Caki2 (cell line): ENCODE measurements at regions not wholly inside any gene's neighbourhood (a gene's known extent, or its start where the extent isn't known, plus 50 kb on each side); places are given as distances from the start of the nearest gene placed in this dataset.

Experiments
- DNase-seq: peaks from one replicate; pipeline ENCODE4 v3.0.0-alpha.2; 2015; ENCODE audit warnings: low read depth
- in situ Hi-C: cut with HindIII; loops from 2 replicates; pipeline ENCODE4 v1.10.0; 2016; ENCODE audit warnings: low sequenced_read_pairs, low pct_unique_long_range_greater_than_20kb, mixed read lengths

DNA sequence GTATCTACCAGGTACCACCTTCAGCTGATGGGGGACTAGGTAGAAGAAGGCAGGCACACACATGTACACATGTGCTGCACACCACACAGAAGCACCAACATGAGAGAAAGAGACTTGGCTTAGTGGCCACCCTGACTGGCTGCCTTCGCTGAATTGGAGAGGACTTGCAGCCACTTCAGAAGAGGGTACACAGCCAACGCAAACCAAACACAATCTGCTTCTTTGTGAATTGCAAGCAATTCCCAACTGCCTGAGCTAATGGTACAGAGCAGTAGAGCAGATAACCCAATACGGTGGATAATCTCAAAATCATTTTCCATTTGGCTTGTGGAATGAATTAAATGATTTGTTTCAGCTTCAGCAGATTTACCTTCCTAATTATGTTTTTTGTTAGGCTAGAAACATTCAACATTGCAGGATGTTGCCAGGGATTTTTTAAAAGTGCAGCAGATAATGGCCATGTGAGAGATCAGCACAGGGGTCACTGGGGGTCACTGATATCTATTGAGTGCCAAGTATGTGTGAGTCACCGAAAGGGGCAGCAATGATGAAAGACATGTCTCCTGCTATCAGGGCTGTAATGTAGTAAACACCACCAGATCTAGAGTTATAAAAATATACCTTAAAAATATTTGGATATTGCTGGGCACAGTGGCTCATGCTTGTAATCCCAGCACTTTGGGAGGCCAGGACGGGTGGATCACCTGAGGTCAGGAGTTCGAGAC lies 652.6 kb downstream of the BCL11A start:
- in situ Hi-C loops: no loop called here
- DNase-seq: no peak

DNA sequence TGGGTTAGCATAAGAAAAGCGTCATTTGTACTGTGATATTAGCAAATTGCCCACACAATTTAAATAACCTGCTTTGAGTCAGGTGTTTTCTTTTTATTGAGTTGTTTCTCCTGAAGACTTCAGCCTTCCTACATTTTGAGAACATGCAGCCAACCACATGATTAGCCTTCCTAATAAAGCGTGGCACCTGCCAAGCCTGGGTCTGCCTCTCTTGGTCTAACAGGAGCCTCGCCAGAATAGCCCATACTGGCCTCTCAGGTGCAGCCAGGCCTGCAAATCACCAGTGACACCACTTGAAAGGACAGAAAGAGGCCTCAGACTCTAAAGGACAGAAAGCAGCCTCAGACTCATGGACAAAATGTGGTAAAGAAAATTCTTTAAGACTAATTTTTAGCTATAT lies 653.8 kb downstream of the BCL11A start:
- in situ Hi-C loops: no loop called here
- no peak for DNase-seq

DNA sequence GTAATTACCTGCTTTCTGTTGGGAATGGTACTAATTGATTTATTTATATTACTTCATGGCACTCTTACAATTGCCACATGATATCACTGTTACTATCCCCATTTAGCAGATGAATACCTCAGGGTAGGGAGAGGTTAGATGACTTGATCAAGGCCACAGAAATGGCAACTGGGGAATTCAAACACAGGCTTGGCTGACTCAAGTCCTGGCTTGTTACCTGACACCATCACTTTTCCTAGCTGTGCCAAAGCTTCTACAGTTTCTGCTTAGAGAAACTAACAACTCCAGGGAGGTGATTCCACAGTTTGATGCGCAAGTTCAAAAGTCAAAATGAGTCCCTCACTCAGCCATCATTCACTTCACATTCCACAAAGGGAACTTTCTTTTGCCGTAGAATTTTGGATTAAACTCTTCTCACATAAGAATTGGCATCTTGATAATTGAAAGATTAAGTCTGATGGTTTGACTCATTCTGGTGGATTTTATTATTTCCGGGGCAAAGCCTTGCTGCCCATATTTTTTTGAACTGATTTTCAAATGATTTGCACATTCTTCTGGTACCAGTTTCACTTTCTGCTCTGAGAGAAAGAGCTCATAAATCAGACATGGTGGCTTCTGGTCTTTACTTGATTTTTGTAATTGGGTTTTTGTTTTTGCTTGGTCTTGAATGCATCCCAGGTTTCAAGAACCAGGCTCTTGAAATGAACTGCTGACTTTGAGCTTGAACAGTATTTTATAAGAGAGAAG lies 656.8 kb downstream of the BCL11A start:
- no peak for DNase-seq
- in situ Hi-C loops: no loop called here

DNA sequence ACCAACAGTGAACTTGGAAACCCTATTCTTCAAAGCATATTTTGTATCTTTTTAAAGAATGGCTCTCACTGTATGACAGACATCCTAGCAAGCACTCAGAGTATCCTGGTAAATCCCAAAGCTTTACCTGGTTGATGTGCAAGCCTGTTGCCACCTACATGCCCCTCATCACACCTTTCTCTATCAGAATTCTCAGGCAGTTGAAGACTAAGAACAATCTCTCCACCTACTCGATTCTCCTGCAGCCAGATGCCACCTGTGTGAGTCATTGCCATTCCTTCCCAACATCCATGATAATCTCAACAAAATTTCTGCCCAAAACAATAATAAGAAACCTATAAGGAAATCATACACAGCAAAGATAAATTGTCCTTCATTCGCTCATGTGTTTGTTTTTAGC lies 659.8 kb downstream of the BCL11A start:
- DNase-seq: no peak
- in situ Hi-C loops: no loop called here

DNA sequence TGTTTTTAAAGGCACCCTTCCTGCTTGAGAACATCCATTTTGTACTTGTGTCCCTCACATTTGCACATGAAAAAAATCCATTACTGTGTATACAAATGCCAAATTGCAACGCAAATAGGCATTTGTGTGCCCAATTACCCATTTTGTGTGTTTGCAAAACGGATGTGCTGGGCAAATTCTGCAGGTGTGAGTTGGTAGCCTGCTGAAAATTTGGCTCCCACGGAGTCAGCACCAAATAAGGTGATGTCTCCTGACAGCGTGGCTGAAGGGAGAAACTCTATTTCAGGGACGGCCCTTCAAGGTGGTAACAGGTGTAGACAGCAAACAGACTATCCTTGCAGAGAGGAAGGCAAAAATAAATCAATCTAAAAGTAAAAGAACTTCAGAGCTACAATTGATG lies 661.1 kb downstream of the BCL11A start:
- in situ Hi-C loops: no loop called here
- no peak for DNase-seq

DNA sequence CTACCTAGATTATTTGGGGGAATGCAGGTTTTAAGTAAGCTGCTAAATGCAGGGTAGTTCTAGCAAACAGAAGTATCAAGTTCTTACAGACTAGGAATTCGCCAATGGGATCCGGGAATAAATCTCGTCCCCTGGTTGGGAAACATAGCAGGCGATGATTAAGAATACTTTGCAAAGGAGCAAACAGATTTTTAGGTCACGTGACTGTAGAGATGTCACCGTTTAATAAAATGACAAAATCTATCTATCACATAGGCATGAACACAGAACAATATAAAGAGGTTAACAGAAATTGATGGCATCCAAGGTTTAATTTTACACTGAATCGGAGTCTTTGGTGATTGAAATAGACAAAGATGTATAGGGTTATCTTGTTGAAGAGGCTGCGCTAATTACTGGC lies 664.1 kb downstream of the BCL11A start:
- in situ Hi-C loops: no loop called here
- DNase-seq: no peak

DNA sequence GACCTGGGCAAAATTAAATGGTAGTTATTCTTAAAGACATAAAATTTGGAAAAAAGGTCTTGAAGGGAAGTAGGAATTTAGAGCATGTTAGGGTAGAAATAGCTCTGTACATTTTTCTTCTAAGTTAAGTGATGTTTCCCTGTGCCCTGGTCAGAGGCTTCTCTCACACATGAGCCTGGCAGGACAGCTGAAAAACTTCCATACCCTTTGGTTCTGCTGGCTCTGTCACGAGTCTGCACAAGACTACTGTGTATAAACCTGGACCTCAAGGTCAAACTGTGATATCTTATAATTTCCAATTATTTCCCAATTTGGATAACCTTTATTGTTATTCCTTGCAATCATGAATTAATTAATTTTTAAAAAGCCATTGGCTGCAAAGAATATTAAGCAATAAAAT lies 664.7 kb downstream of the BCL11A start:
- DNase-seq: no peak

DNA sequence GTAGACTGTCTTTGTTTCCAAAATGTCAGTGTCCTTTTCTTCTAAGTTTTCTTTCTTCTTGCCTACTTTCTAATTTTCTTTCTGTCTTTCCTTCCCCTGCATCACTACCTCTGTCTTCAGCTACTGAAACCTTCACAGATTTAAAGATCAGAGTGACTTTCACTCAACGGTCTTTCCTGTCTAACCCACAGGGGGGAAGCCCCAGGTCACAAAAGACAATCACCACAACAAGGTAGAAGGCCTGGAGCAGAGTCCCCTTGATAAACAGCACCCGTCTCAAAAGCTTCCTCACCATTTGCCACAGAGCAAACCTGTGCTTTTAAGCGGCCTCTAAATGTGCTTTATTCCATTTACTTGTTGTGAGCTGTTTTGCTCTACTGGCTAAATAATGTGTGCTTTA lies 665.4 kb downstream of the BCL11A start:
- in situ Hi-C loops: no loop called here
- DNase-seq: no peak

More for the DNA sequence above, 664.7 kb downstream of the BCL11A start:
- in situ Hi-C loops: no loop called here

DNA sequence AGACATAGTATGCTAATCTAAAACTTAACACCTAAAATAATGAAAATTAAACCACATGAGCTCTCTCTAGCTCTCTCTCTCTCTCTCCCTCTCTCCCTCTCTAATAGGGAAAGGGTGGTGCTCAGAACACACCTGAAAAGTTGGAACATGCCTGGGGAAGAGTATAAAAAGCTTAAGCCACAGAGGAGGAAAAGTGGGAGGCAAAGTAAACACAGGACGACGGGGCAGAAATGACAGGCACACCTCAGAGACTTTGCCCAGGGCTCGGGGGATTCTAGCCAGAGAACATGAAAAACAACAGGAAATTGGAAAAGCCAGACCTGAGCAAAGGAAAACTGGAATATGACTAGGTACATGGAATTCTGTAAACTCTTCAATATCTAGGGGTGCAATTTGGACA lies 666.1 kb downstream of the BCL11A start:
- no peak for DNase-seq
- in situ Hi-C loops: no loop called here

DNA sequence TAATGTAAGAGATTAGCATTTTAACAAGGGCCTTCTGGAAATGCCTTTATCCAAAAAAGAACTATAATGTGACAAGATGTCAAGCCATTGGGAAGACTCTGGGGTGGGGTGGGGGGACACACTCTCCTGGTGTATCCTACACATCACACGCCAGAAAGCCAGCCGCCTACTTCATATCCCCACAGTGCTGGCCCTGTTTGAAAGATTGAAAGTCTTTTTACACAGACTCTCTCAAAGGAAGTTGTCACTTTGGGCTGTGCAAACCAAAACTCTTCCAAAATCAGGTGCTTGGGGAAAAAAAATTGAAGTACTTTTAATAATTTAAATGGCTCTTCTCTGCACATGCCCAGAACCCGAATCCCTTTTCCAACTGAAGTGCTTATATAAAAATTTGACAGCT lies 666.7 kb downstream of the BCL11A start:
- DNase-seq: no peak
- in situ Hi-C loops: no loop called here

DNA sequence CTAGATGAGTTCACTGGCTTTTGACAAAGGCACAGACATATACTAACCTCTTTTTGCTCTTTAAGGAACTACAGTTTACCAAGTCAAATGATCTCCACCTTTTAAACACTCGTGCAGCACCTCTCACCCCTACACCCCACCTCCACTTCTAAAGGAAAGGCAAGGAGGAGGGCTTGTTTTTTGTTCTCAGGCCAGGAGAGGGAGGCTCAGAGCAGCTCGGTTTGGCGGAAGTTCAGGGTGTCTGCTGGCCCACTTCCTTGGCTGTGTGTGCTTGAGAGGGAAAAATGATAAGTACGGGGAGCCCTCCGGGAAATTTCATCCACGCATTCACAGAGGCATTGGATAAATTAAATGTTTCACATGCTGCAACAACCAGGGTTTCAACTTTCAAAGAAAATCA lies 667.9 kb downstream of the BCL11A start:
- no peak for DNase-seq
- in situ Hi-C loops: no loop called here

DNA sequence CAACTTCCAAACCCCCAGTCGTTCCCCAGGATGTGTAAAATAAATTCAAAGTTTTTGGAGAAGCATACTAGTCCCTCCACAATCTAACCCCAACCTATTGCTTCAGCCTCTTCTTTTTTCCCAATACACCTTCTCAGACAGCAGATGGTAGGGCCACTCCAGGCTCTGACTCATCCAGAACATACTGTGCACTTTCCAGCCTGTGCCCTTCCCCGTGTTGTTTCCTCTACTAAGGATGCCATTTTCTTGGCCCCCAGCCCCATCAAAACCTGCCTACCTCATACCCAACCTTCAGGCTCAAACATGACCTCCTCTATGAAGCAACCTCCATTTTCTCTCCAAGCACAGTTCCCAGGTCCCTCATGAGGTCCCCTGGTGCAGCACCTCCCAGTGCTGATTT lies 669.3 kb downstream of the BCL11A start:
- DNase-seq: no peak
- in situ Hi-C loops: no loop called here

DNA sequence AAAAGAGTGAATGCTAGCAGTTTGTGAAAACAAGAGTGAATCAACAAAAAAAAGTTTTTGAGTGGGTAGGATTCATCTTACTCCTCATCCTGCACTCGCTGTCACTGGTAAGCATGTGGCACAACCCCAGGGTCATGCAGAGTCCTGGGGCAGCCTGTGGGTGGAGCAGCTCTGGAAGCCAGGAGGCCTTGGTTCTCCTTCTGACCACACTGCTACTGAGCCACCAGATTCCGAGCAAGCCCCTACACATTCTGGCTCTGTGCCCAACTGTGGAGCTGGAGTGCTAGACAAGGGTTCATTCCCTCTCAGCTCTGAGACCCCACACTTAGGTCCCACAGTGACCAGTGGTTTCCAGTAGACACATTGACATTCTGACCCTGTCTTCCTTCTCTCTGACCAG lies 670.6 kb downstream of the BCL11A start:
- in situ Hi-C loops: no loop called here
- DNase-seq: no peak

DNA sequence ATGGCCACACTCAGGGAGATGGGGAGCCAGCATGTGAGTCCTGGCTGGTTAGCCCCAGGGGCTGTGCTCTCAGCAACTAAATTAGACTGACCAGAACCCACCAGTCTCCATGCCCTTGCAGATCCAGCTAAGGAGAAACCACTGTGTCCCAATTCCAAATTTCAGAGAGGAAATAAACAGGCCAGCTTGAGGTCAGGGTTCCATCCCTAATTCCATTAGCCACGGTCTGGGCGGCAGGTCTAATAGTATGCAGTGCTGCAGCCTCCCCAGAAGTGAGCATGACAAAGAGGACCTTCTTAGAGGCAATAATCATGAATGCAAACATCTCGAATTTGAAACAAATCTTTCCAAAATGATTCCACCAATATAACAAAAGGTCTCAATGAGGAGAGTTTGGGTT lies 671.2 kb downstream of the BCL11A start:
- DNase-seq: no peak
- in situ Hi-C loops: no loop called here

DNA sequence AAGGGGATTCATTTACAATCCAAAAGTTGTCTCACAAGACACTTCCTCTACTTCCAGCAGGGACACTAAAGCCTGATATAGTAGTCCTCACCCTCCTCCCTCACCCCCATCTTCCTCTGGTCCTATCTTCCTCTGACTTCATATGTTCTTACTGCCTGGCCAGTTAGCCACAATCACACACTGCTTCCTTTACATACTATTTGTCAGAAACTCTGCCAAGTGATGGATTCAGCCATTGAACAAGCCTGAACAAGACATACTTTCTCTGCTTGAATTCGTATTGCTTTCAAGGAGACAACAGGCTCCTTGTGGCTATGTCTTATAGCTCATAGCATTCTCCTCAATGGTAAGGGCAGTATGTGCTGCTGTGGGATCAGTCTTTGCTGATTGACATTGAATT lies 672.2 kb downstream of the BCL11A start:
- in situ Hi-C loops: no loop called here
- DNase-seq: no peak

DNA sequence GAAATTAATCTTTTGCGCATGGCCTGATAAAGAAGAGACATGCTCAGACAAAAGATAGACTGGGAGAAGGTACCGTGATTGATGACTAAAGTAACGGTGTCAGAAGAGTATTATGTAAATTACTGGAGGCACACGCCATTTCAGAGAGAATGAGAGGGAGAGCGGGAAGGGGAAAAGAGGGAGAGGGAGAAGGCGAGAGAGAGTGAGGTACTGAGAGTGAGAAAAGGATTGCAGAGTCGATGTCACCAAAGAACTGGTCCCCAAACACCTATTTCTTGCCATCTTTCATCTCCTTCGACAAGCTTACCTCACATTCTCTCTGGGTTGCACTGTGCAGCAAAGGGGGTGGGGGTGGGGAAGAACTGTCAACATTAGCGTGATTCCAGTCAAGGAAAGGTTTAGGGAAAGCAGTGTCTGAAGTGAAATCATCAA lies 673.7 kb downstream of the BCL11A start:
- in situ Hi-C loops: no loop called here
- DNase-seq: no peak

DNA sequence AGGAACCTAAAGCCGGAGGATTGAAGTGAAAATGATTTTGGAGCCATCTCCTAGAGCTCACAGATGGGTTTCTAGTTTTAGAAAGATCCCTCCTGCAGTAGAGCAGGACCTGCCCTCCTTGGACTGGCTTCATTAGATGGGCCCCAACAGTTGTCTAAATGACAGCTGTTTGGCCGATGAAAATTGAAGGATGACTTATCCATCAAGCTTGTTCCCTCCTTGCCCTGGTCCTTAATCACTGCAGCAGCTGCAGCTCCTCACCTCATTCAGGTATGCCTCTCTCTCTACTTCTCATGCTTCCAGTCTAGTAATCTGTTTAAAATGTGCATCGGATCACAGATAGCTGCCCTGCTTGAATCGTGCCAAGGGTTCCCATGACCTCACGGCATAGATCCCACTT lies 677.6 kb downstream of the BCL11A start:
- no peak for DNase-seq
- in situ Hi-C loops: no loop called here

DNA sequence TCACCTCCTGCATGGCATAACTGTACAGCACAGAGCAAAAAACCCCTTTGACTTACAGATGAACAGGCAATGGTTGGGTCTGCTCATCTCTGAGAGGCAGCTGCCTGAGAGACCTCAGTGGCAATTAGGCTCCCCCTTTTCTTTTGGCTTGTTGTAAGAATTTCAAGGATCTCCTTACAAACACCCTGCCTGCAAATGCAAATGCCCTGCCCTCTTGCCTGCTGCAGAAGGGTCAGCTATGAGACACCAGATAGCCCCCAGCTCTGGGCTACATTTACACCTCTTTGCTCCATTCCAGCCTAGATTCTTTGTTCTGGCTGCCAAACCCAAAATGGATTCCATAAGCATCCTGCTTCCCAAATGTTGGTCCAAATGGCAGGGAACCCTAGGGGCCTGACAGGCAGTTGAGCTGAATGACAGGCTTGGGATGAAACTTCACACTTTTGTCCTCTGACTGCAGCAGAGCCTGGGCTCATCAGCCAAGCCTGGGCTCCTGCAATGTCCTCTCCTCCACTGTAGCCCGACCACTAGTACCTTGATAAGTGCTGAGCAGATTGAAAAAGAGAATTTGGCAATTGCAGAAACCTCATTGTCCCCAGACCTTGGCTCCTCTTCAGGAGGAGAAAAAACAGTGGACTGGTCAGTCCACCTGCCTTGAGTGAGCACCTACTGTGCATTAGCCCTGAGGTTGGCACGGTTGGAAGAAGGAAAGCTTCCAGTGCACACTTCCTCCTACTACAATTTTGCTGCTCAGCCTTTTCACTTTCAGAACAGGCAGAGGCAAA lies 678.3 kb downstream of the BCL11A start:
- no peak for DNase-seq
- in situ Hi-C loops: no loop called here

DNA sequence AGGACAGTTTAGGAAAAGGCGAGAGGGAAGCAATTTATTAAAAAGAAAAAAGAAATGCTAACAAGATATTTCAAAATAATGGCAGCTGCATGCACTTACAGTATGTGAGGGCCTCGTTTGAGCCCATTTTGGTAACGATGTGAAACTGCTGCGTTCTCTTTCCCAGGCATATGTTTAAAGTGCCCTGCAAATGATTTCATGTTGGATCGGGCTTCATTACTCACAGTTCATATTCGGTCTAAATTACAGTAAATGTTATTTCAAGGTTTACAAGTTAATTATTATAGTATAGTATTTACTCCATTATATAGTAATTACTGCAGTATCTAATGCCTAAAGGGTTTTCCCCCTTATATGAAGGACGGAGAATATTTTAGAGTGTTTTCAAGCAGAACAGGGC lies 679.1 kb downstream of the BCL11A start:
- no peak for DNase-seq
- in situ Hi-C loops: no loop called here
